ENCODE measurements at regions not wholly inside any gene's neighbourhood (a gene's known extent, or its start where the extent isn't known, plus 50 kb on each side); places are given as distances from the start of the nearest gene placed in this dataset.
"Not testable (repeated sequence)": the region's sequence is repeated elsewhere in the genome, so short reads cannot be mapped to it uniquely, and the experiment has no call there.

DNA sequence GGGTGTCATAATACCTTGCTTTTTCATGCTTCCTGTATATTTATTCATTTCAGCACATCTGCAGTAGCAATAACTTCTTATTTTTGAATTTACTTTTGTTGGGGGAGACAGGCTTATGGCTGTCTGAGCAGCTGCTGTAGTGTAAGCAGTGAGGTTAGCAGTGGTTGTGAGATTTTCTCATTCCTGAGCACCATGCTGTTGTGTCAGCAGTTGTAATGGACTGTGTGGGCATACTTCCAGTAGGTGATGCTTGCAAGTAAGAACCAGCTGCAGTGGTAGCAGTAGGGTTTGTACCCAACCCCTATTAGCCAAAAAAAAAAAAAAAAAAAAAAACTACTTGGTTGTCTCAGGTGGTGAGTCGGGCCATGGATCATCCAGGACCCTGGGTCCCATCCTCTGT is 311.6 kb downstream of the NUF2 start:
- H3K4me3 ChIP-seq (ENCODE audit: control insufficient read depth in 1 of 2, extremely low read depth in 1 of 2, low read length in 1 of 2), result no peak overlapping the region
- no peak for DNase-seq
- no peaks in the 10 kb centered on the region for H3K27me3 ChIP-seq (replicated peaks in 1 of 2; ENCODE audit: control insufficient read depth in 2 of 2, extremely low read depth in 1 of 2, insufficient read depth in 2 of 2, low read length in 1 of 2)
- no peak overlapping the region for H3K27ac ChIP-seq (ENCODE audit: low read length)
- peaks cover 3% of the 10 kb centered on the region for H3K9me3 ChIP-seq
- POLR2A ChIA-PET, result no interaction called here
- CTCF ChIA-PET, result no interaction called here
- no peak overlapping the region for H3K27ac Mint-ChIP-seq
- H3K36me3 Mint-ChIP-seq, result no peaks in the 10 kb centered on the region
- peaks cover 8 to 46% (median 20%) of the 10 kb centered on the region in 3 donors for H3K9me3 Mint-ChIP-seq
- no peaks in the 10 kb centered on the region for H3K27me3 Mint-ChIP-seq
- 83% methylated on average over 1 of the region's 1 CpG for WGBS (ENCODE audit: insufficient coverage)
- no peaks in the 10 kb centered on the region for H3K4me1 ChIP-seq (ENCODE audit: control insufficient read depth in 1 of 2, extremely low read depth in 1 of 2, insufficient read depth in 2 of 2, low read length in 2 of 2)
- no peak for ATAC-seq (replicated peaks in 1 of 4)
- no peak overlapping the region for H3K4me3 Mint-ChIP-seq
- H3K36me3 ChIP-seq (ENCODE audit: control insufficient read depth in 2 of 2, extremely low read depth in 1 of 2, insufficient read depth in 1 of 2, low read length in 1 of 2), result no peaks in the 10 kb centered on the region
- no peaks in the 10 kb centered on the region for H3K4me1 Mint-ChIP-seq

DNA sequence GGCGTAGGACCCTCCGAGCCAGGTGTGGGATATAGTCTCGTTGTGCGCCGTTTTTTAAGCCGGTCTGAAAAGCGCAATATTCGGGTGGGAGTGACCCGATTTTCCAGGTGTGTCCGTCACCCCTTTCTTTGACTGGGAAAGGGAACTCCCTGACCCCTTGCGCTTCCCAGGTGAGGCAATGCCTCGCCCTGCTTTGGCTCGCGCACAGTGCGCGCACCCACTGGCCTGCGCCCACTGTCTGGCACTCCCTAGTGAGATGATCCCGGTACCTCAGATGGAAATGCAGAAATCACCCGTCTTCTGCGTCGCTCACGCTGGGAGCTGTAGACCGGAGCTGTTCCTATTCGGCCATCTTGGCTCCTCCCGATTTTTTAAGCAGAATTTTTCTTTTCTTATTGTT is 323.9 kb downstream of the NUF2 start:
- H3K9me3 ChIP-seq; H3K27me3 ChIP-seq (replicated peaks in 1 of 2; ENCODE audit: control insufficient read depth in 2 of 2, extremely low read depth in 1 of 2, insufficient read depth in 2 of 2, low read length in 1 of 2); H3K27ac ChIP-seq (ENCODE audit: low read length); H3K27ac Mint-ChIP-seq; H3K36me3 Mint-ChIP-seq; H3K4me3 Mint-ChIP-seq; DNase-seq; CTCF ChIA-PET; H3K36me3 ChIP-seq (ENCODE audit: control insufficient read depth in 2 of 2, extremely low read depth in 1 of 2, insufficient read depth in 1 of 2, low read length in 1 of 2); H3K4me1 ChIP-seq (ENCODE audit: control insufficient read depth in 1 of 2, extremely low read depth in 1 of 2, insufficient read depth in 2 of 2, low read length in 2 of 2); H3K4me3 ChIP-seq (ENCODE audit: control insufficient read depth in 1 of 2, extremely low read depth in 1 of 2, low read length in 1 of 2); ATAC-seq (replicated peaks in 1 of 4); POLR2A ChIA-PET; H3K4me1 Mint-ChIP-seq; H3K27me3 Mint-ChIP-seq: not testable (repeated sequence)
- peaks cover 0 to 12% (median 6%) of the 10 kb centered on the region in 3 donors for H3K9me3 Mint-ChIP-seq
- 94% methylated on average over 7 of the region's 25 CpGs for WGBS (ENCODE audit: insufficient coverage)

DNA sequence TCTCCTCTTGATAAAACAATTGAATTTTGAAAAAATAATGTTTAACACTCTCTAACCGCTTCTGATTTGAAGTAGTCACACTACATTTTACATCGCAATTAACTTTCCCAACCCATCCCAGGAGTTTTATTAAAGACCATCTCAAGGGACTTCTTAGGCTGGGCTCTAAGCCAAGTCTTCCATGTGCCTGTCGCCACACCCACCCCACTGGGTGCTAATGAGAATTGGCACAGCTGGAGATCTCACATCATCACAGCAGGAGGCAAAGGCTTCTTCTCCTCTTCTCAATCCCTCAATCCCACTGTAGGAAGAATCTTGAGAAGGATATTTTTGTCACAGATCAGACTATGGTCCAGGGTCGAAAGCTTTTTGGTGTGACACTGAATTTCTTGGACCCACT is 328.9 kb downstream of the NUF2 start:
- Mint-ChIP-seq H3K36me3 (no peaks in the 10 kb centered on the region), H3K4me3 (no peak overlapping the region), H3K27me3 (no peaks in the 10 kb centered on the region), H3K9me3 (peaks cover 0 to 12% (median 9%) of the 10 kb centered on the region in 3 donors), H3K27ac (no peak overlapping the region), H3K4me1 (no peaks in the 10 kb centered on the region)
- no peaks in the 10 kb centered on the region for H3K9me3 ChIP-seq
- CTCF ChIA-PET, result no interaction called here
- no peak for DNase-seq
- POLR2A ChIA-PET, result no interaction called here
- 71% methylated on average over 1 of the region's 4 CpGs for WGBS (ENCODE audit: insufficient coverage)
- H3K27me3 ChIP-seq (replicated peaks in 1 of 2; ENCODE audit: control insufficient read depth in 2 of 2, extremely low read depth in 1 of 2, insufficient read depth in 2 of 2, low read length in 1 of 2), result no peaks in the 10 kb centered on the region
- no peak for ATAC-seq (replicated peaks in 1 of 4)
- no peaks in the 10 kb centered on the region for H3K36me3 ChIP-seq (ENCODE audit: control insufficient read depth in 2 of 2, extremely low read depth in 1 of 2, insufficient read depth in 1 of 2, low read length in 1 of 2)
- H3K27ac ChIP-seq (ENCODE audit: low read length), result no peak overlapping the region
- no peaks in the 10 kb centered on the region for H3K4me1 ChIP-seq (ENCODE audit: control insufficient read depth in 1 of 2, extremely low read depth in 1 of 2, insufficient read depth in 2 of 2, low read length in 2 of 2)
- no peak overlapping the region for H3K4me3 ChIP-seq (ENCODE audit: control insufficient read depth in 1 of 2, extremely low read depth in 1 of 2, low read length in 1 of 2)

DNA sequence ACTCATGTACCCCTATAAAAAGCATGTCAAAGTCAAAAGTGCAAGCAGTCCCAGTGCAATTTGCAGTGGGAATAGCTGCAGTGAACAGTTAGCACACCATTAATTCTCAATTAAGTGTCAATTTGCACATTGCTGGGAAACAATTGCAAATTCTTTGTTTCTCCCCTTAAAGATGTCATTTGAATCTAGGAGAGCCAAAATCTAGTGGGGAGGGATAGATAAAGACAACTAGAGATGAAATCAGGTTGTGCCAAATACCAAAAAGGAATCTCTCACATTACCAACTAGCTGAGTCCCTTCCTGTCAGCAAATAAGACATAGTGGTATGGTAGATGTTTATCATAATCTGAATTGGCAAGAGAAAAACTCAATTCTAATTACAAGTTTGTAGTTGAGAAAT is 330.7 kb downstream of the NUF2 start:
- ChIA-PET POLR2A (no interaction called here), CTCF (no interaction called here)
- H3K9me3 Mint-ChIP-seq, result peaks cover 0 to 9% (median 4%) of the 10 kb centered on the region in 3 donors
- no peaks in the 10 kb centered on the region for H3K9me3 ChIP-seq
- H3K27me3 Mint-ChIP-seq, result no peaks in the 10 kb centered on the region
- no peak overlapping the region for H3K27ac ChIP-seq (ENCODE audit: low read length)
- no peak overlapping the region for H3K4me3 ChIP-seq (ENCODE audit: control insufficient read depth in 1 of 2, extremely low read depth in 1 of 2, low read length in 1 of 2)
- H3K4me1 ChIP-seq (ENCODE audit: control insufficient read depth in 1 of 2, extremely low read depth in 1 of 2, insufficient read depth in 2 of 2, low read length in 2 of 2), result no peaks in the 10 kb centered on the region
- H3K27me3 ChIP-seq (replicated peaks in 1 of 2; ENCODE audit: control insufficient read depth in 2 of 2, extremely low read depth in 1 of 2, insufficient read depth in 2 of 2, low read length in 1 of 2), result no peaks in the 10 kb centered on the region
- no peak overlapping the region for H3K27ac Mint-ChIP-seq
- no peak for ATAC-seq (replicated peaks in 1 of 4)
- DNase-seq, result no peak
- no peak overlapping the region for H3K4me3 Mint-ChIP-seq
- H3K4me1 Mint-ChIP-seq, result no peaks in the 10 kb centered on the region
- H3K36me3 Mint-ChIP-seq, result no peaks in the 10 kb centered on the region
- no peaks in the 10 kb centered on the region for H3K36me3 ChIP-seq (ENCODE audit: control insufficient read depth in 2 of 2, extremely low read depth in 1 of 2, insufficient read depth in 1 of 2, low read length in 1 of 2)

DNA sequence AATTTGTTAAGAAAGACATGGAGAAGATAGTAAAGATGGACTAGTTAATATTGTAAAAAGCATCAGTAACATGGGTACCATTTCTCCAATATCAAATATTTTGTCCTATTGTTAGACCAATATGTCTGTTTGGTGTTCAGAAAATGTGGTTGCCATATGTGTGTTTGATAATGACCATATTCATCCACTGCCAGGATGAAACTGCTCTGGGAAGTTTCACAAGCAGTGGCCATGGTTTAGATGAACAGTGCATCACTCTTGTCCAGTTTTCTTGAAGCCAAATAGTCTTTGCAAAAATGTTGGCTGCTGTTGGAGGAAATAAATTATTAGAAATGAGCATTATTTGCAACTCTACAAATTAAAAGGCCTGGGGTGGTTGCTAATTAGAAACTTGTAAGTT is 333.8 kb downstream of the NUF2 start:
- no peak for ATAC-seq (replicated peaks in 1 of 4)
- POLR2A ChIA-PET, result no interaction called here
- H3K4me3 ChIP-seq (ENCODE audit: control insufficient read depth in 1 of 2, extremely low read depth in 1 of 2, low read length in 1 of 2), result no peak overlapping the region

DNA sequence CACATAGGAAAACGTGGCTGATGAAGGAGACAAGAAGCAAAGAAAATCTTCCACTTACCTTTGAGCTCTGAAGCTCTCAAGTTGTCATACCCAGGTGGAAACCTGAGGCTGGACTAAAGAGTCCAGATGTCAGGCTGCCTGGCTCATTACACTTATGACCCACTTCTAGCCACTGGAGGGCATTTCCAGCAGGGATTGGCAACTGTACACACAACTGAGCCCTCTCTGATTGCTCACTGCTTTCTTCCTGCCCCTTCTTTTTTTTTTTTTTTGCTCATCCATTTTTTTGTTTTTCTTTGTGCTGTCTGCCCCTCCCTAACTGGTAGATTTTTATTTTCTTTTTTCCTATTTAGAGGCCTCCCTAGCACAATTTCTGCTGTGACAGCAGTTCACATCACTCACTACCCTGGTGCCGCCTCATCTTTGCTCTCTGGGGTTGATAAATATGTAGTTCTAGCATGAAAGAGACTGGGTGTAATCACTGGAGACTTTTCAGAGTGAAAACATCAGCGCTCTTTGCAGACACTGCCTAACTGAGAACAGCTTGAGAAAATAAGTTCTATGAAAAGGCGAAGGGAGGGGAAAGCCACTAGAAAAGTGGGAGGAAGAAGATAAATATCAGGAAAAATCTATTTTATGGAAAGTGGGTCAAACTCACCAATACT is 334.5 kb downstream of the NUF2 start:
- H3K4me1 Mint-ChIP-seq, result no peaks in the 10 kb centered on the region
- Histone ChIP-seq H3K27ac (ENCODE audit: low read length) (no peak overlapping the region), H3K27me3 (replicated peaks in 1 of 2; ENCODE audit: control insufficient read depth in 2 of 2, extremely low read depth in 1 of 2, insufficient read depth in 2 of 2, low read length in 1 of 2) (no peaks in the 10 kb centered on the region), H3K36me3 (ENCODE audit: control insufficient read depth in 2 of 2, extremely low read depth in 1 of 2, insufficient read depth in 1 of 2, low read length in 1 of 2) (no peaks in the 10 kb centered on the region), H3K9me3 (no peaks in the 10 kb centered on the region), H3K4me1 (ENCODE audit: control insufficient read depth in 1 of 2, extremely low read depth in 1 of 2, insufficient read depth in 2 of 2, low read length in 2 of 2) (no peaks in the 10 kb centered on the region), H3K4me3 (ENCODE audit: control insufficient read depth in 1 of 2, extremely low read depth in 1 of 2, low read length in 1 of 2) (no peak overlapping the region)
- POLR2A ChIA-PET, result no interaction called here
- H3K9me3 Mint-ChIP-seq, result peaks cover 0 to 6% (median 3%) of the 10 kb centered on the region in 3 donors
- CTCF ChIA-PET, result no interaction called here
- ATAC-seq (replicated peaks in 1 of 4) (no peak), DNase-seq (no peak)
- no peak overlapping the region for H3K27ac Mint-ChIP-seq
- 49% methylated on average over 2 of the region's 4 CpGs for WGBS (ENCODE audit: insufficient coverage)
- no peaks in the 10 kb centered on the region for H3K27me3 Mint-ChIP-seq
- H3K36me3 Mint-ChIP-seq, result no peaks in the 10 kb centered on the region
- no peak overlapping the region for H3K4me3 Mint-ChIP-seq

More for the DNA sequence above, 333.8 kb downstream of the NUF2 start:
- peaks cover 0 to 10% (median 3%) of the 10 kb centered on the region in 3 donors for H3K9me3 Mint-ChIP-seq
- CTCF ChIA-PET, result no interaction called here
- Histone ChIP-seq H3K9me3 (no peaks in the 10 kb centered on the region), H3K27ac (ENCODE audit: low read length) (no peak overlapping the region), H3K36me3 (ENCODE audit: control insufficient read depth in 2 of 2, extremely low read depth in 1 of 2, insufficient read depth in 1 of 2, low read length in 1 of 2) (no peaks in the 10 kb centered on the region), H3K27me3 (replicated peaks in 1 of 2; ENCODE audit: control insufficient read depth in 2 of 2, extremely low read depth in 1 of 2, insufficient read depth in 2 of 2, low read length in 1 of 2) (no peaks in the 10 kb centered on the region), H3K4me1 (ENCODE audit: control insufficient read depth in 1 of 2, extremely low read depth in 1 of 2, insufficient read depth in 2 of 2, low read length in 2 of 2) (no peaks in the 10 kb centered on the region)
- no peak overlapping the region for H3K27ac Mint-ChIP-seq
- no peaks in the 10 kb centered on the region for H3K36me3 Mint-ChIP-seq
- H3K4me1 Mint-ChIP-seq, result no peaks in the 10 kb centered on the region
- no peak for DNase-seq
- no peaks in the 10 kb centered on the region for H3K27me3 Mint-ChIP-seq
- no peak overlapping the region for H3K4me3 Mint-ChIP-seq

DNA sequence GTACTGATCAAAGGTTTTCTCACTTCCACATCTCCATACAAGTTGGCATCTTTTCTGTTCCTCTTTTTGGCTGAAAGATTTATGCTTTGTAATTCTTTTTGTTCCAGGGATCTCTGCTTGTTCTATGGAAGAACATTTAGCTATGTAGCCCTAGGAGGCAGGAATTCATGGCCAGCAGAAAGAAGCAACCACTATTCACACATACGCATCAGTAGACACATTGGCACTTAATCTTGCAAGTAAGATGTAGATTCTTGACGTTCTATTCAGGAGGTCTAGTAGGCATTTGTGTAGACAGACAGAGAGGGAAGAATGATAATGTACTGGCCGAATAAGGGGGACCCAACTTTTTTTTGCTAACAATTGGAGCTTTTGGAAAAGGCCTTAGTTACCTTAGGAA is 336.0 kb downstream of the NUF2 start:
- no peaks in the 10 kb centered on the region for H3K4me1 ChIP-seq (ENCODE audit: control insufficient read depth in 1 of 2, extremely low read depth in 1 of 2, insufficient read depth in 2 of 2, low read length in 2 of 2)
- no peaks in the 10 kb centered on the region for H3K27me3 Mint-ChIP-seq
- no peaks in the 10 kb centered on the region for H3K36me3 Mint-ChIP-seq
- WGBS (ENCODE audit: insufficient coverage), result 42% methylated on average over 2 of the region's 3 CpGs
- no peaks in the 10 kb centered on the region for H3K9me3 ChIP-seq
- H3K4me3 Mint-ChIP-seq, result no peak overlapping the region
- ChIA-PET POLR2A (no interaction called here), CTCF (no interaction called here)
- peaks cover 2 to 6% (median 4%) of the 10 kb centered on the region in 3 donors for H3K9me3 Mint-ChIP-seq
- no peak overlapping the region for H3K4me3 ChIP-seq (ENCODE audit: control insufficient read depth in 1 of 2, extremely low read depth in 1 of 2, low read length in 1 of 2)
- no peaks in the 10 kb centered on the region for H3K4me1 Mint-ChIP-seq
- no peak for DNase-seq
- H3K27ac Mint-ChIP-seq, result no peak overlapping the region
- H3K27ac ChIP-seq (ENCODE audit: low read length), result no peak overlapping the region
- H3K36me3 ChIP-seq (ENCODE audit: control insufficient read depth in 2 of 2, extremely low read depth in 1 of 2, insufficient read depth in 1 of 2, low read length in 1 of 2), result no peaks in the 10 kb centered on the region
- ATAC-seq (replicated peaks in 1 of 4), result no peak
- H3K27me3 ChIP-seq (replicated peaks in 1 of 2; ENCODE audit: control insufficient read depth in 2 of 2, extremely low read depth in 1 of 2, insufficient read depth in 2 of 2, low read length in 1 of 2), result no peaks in the 10 kb centered on the region
